Tibial nerve (tissue), 3 donors: ENCODE measurements at regions not wholly inside any gene's neighbourhood (a gene's known extent, or its start where the extent isn't known, plus 50 kb on each side); places are given as distances from the start of the nearest gene placed in this dataset.

Source experiments
- CTCF ChIP-seq, 5 experiments: fragments of 200-600 bp in 3 of 5; fragments of 450-650 bp in 2 of 5; sonication (generic) in 3 of 5; IDR thresholded peaks; one replicate each; pipeline ENCODE4 v1.5.1; 2016 to 2019; ENCODE audit warnings: antibody characterized with exemption in 5 of 5, mild to moderate bottlenecking in 3 of 5, moderate library complexity in 2 of 5
- POLR2A ChIP-seq, 2 donors: fragments of 450-650 bp; IDR thresholded peaks; one replicate each; pipeline ENCODE4 v1.6.1; 2017; ENCODE audit warnings: antibody characterized with exemption in 2 of 2, mild to moderate bottlenecking in 2 of 2, moderate library complexity in 2 of 2

- TF ChIP-seq CTCF (IDR thresholded peaks at IDR 0.05): no peak
- TF ChIP-seq POLR2A (IDR thresholded peaks at IDR 0.05): no peak
Observed at GRCh38 chr1:218817691-218818465, 355.8 kb upstream of the LYPLAL1 start.
